SK-N-MC (cell line): ENCODE measurements at regions not wholly inside any gene's neighbourhood (a gene's known extent, or its start where the extent isn't known, plus 50 kb on each side); places are given as distances from the start of the nearest gene placed in this dataset.

Experiments used
- EZH2 ChIP-seq: fragments of 200-600 bp; sonication (generic); IDR thresholded peaks from one replicate; pipeline ENCODE4 v1.6.1; 2017; ENCODE audit warnings: antibody characterized with exemption
- FOXP2 ChIP-seq: optimal IDR thresholded peaks from 2 replicates; pipeline ENCODE3; 2011; ENCODE audit warnings: mild to moderate bottlenecking, moderate library complexity; ENCODE audit not compliant: insufficient read depth; ENCODE audit errors: extremely low read length, control extremely low read depth
- POLR2AphosphoS5 ChIP-seq: IDR thresholded peaks from 2 replicates; pipeline ENCODE4 v1.6.1; 2012; ENCODE audit warnings: mild to moderate bottlenecking, low read depth, low read length, borderline replicate concordance

GRCh38 chr6:43930440-43931154, 160.6 kb downstream of the VEGFA start:
- TF ChIP-seq FOXP2 (no peak), POLR2AphosphoS5 (no peak), EZH2 (no peak)
